Ectodermal cell (in vitro differentiated cells): ENCODE measurements at regions not wholly inside any gene's neighbourhood (a gene's known extent, or its start where the extent isn't known, plus 50 kb on each side); places are given as distances from the start of the nearest gene placed in this dataset.
"Not testable (repeated sequence)": the region's sequence is repeated elsewhere in the genome, so short reads cannot be mapped to it uniquely, and the experiment has no call there.

Experiments
- H3K27ac ChIP-seq: 2 replicates; pipeline ENCODE4 v1.7.0; 2013; ENCODE audit warnings: mild to moderate bottlenecking, low read depth, low read length; ENCODE audit not compliant: insufficient read depth, poor library complexity, severe bottlenecking
- H3K27me3 ChIP-seq: 2 replicates; pipeline ENCODE4 v1.7.0; 2013; ENCODE audit warnings: mild to moderate bottlenecking, low read length; ENCODE audit not compliant: insufficient read depth, control insufficient read depth, poor library complexity, severe bottlenecking
- H3K36me3 ChIP-seq: one replicate; pipeline ENCODE4 v1.7.0; 2013; ENCODE audit warnings: low read length; ENCODE audit not compliant: control insufficient read depth, insufficient read depth
- H3K4me1 ChIP-seq: one replicate; pipeline ENCODE4 v1.7.0; 2013; ENCODE audit warnings: low read length; ENCODE audit not compliant: control insufficient read depth, insufficient read depth
- H3K4me3 ChIP-seq: 2 replicates; pipeline ENCODE4 v1.7.0; 2013; ENCODE audit warnings: low read depth, low read length, control low read depth; ENCODE audit not compliant: insufficient read depth
- H3K9me3 ChIP-seq: 2 replicates; pipeline ENCODE4 v1.7.0; 2013; ENCODE audit warnings: mild to moderate bottlenecking, low read length, moderate library complexity; ENCODE audit not compliant: control insufficient read depth
- WGBS, 2 experiments: methylation state at CpG; one replicate each; pipeline ENCODE4 v1.1.7; 2013; ENCODE audit warnings: missing lambda C conversion rate in 2 of 2; 5-methylcytosine and 5-hydroxymethylcytosine counted together

DNA sequence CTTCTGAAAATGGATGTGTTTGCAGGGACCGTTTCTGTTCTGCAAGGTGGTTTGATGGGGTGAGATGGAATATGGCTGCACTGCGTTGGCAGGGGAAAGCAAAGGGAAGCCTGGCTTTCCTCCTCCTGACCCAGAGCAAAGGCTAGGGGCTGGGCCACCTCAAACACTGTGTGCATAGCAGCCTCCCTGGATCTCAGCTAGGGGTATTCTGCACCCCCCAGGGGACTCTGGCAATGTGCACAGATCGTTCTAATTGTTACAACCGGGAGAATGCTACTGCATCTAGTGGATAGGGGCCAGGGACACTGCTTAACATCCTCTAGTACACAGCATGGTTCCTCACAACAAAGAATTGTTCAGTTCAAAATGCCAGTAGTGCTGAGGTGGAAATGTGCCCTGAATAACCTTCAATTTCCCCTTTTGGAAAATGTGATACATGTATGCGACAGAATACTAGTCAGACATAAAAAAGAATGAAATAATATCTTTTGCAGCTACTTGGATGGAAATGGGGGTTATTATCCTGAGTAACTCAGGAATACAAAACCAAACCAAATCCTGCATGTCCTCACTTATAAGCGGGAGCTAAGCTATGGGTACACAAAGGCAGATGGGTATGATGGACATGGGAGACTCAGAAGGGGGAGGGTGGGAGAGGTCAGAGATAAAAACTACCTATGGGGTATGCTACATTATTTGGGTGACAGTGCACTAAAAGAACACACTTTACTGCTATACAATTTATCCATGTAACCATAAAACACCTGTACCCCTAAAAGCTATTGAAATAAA, 671.2 kb downstream of the UQCRFS1 start:
- 86 to 93% methylated on average over 6 of the region's 6 CpGs for WGBS, 2 experiments
- Histone ChIP-seq H3K4me1 (no peaks in the 10 kb centered on the region), H3K4me3 (no peak overlapping the region), H3K27me3 (no peaks in the 10 kb centered on the region), H3K9me3 (peaks cover 5% of the 10 kb centered on the region), H3K27ac (no peak overlapping the region), H3K36me3 (no peaks in the 10 kb centered on the region)

DNA sequence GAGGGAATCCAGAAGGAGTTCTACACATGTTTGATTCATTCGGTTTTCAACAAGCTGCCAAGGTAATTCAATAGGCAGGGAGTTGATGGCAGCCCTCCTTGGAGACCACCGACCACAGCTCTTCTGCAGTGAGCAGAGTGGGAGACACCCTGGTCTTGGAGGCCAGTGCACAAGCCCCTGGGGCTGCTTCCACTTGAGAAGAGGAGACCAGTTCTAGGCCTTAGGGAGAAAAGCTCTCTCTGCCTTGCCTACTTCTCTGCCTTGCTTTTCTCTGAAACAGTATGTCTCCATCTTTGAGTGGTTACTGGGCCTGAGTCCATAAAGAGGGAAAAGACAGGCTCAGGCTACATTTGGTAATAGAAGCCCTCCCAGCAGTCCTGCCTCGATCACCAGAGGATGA, 671.9 kb downstream of the UQCRFS1 start:
- no peaks in the 10 kb centered on the region for H3K27me3 ChIP-seq
- no peaks in the 10 kb centered on the region for H3K4me1 ChIP-seq
- peaks cover 5% of the 10 kb centered on the region for H3K9me3 ChIP-seq
- H3K36me3 ChIP-seq = no peaks in the 10 kb centered on the region
- H3K27ac ChIP-seq = no peak overlapping the region
- 94 to 96% methylated on average over 3 of the region's 3 CpGs for WGBS, 2 experiments
- H3K4me3 ChIP-seq = no peak overlapping the region

DNA sequence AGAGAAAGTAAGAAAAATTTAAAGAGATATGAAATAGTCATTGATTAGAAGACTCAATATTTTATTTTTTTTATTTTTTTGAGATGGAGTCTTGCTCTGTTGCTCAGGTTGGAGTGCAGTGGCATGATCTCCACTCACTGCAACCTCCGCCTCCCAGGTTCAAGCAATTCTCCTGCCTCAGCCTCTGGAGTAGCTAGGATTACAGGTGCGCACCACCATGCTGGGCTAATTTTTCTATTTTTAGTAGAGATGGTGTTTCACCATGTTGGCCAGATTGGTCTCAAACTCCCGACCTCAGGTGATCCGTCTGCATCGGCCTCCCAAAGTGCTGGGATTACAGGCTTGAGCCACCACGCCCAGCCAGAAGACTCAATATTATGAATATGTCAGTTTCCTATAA, 672.6 kb downstream of the UQCRFS1 start:
- not testable (repeated sequence) for H3K4me3 ChIP-seq, H3K27me3 ChIP-seq, H3K36me3 ChIP-seq, H3K27ac ChIP-seq, H3K9me3 ChIP-seq, H3K4me1 ChIP-seq
- 75 to 89% methylated on average over 5 to 6 of the region's 6 CpGs for WGBS, 2 experiments

DNA sequence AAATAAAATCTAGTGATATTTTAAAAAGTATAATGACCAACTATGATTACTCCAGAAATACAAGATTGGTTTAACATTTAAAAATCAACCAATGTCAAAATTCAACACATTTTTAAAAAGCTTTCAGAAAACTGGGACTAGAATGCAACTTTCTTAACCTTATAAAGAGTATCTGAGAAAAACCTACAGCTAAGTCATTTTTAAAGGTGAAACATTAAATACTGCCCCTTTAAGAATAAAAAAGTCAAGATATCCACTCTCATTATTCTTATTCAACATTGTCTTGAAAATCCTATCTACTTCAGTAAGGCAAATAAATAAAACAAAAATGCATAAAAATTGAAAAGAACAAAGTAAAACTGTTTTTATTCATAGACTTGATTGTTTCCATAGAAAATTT, 673.2 kb downstream of the UQCRFS1 start:
- no peak overlapping the region for H3K4me3 ChIP-seq
- H3K27me3 ChIP-seq = no peaks in the 10 kb centered on the region
- H3K9me3 ChIP-seq = peaks cover 5% of the 10 kb centered on the region
- H3K36me3 ChIP-seq = no peaks in the 10 kb centered on the region
- no peak overlapping the region for H3K27ac ChIP-seq
- no peaks in the 10 kb centered on the region for H3K4me1 ChIP-seq

DNA sequence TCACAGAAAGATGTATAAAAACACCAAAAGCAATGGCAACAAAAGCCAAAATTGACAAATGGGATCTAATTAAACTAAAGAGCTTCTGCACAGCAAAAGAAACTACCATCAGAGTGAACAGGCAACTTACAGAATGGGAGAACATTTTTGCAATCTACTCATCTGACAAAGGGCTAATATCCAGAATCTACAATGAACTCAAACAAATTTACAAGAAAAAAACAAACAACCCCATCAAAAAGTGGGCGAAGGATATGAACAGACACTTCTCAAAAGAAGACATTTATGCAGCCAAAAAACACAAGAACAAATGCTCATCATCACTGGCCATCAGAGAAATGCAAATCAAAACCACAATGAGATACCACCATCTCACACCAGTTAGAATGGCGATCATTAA, 674.4 kb downstream of the UQCRFS1 start:
- H3K4me1 ChIP-seq, H3K27ac ChIP-seq, H3K4me3 ChIP-seq, H3K36me3 ChIP-seq, H3K27me3 ChIP-seq, H3K9me3 ChIP-seq: not testable (repeated sequence)
- no CpG with 5 or more reads among the region's 2 CpGs for WGBS, 2 experiments

DNA sequence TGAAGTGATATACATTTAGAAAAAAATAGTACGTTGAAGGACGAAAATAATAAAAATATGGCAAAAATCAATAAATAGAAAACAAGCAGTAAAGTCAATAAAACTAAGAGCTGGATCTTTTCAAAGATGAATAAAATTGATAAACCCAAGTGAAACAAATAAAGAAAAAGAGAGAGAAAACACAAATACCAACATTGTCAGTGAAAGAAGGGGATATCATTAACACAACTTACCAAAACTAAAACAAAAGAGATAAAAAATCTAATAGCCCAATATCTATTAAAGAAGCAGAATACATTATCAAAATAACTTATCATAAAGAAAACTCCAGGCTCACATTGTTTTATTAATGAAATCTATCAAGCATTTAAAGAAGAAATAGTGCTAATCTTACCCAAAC, 675.1 kb downstream of the UQCRFS1 start:
- WGBS, 2 experiments = no CpG with 5 or more reads among the region's 2 CpGs
- no peak overlapping the region for H3K4me3 ChIP-seq
- no peaks in the 10 kb centered on the region for H3K36me3 ChIP-seq
- no peak overlapping the region for H3K27ac ChIP-seq
- H3K4me1 ChIP-seq = no peaks in the 10 kb centered on the region
- no peaks in the 10 kb centered on the region for H3K27me3 ChIP-seq
- peaks cover 5% of the 10 kb centered on the region for H3K9me3 ChIP-seq

DNA sequence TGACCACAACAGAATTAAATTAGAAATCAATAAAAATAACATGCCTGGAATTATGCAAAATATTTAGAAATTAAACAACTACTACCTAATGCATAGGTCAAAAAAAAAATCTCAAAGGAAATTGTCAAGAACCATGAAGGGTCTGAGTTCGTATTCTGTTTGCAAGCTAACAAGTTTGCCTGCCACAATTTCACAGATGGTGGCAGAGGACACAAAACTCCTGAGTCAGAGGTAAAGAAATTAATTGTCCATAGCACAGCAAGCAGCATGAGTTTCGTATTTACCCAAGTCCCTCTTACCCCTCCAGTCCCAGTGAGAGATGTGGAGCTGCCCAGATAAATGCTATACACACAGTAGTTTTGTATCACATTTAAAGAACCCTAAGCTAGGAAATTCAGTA, 675.9 kb downstream of the UQCRFS1 start:
- Histone ChIP-seq H3K36me3 (no peaks in the 10 kb centered on the region), H3K27ac (no peak overlapping the region), H3K4me1 (no peaks in the 10 kb centered on the region), H3K27me3 (no peaks in the 10 kb centered on the region), H3K4me3 (no peak overlapping the region), H3K9me3 (peaks cover 5% of the 10 kb centered on the region)
- WGBS, 2 experiments = 87 to 98% methylated on average over 2 of the region's 2 CpGs

DNA sequence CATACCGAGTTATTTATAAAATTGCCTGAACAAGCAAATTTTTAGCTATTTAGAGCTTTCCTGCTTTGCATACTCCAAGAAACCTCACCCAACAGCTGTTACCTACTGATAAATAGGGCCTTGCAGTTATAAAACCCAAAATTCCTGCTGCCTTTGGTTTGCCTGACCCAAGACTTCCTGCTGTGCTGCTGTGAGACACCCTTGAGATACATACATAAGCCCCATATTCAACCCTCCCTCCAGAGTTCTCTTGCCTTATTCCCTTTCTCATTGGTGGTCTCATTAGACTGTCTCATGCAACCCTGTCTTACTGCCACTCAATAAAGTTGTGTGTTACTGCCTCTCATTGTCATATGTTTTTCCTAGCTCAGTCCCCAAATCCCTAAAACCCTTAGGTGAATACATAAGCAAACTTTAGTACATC, 677.6 kb downstream of the UQCRFS1 start:
- no peak overlapping the region for H3K4me3 ChIP-seq
- H3K9me3 ChIP-seq = peaks cover 5% of the 10 kb centered on the region
- 93 to 100% methylated on average over 1 of the region's 1 CpG for WGBS, 2 experiments
- H3K4me1 ChIP-seq = no peaks in the 10 kb centered on the region
- no peaks in the 10 kb centered on the region for H3K27me3 ChIP-seq
- H3K36me3 ChIP-seq = no peaks in the 10 kb centered on the region
- no peak overlapping the region for H3K27ac ChIP-seq

DNA sequence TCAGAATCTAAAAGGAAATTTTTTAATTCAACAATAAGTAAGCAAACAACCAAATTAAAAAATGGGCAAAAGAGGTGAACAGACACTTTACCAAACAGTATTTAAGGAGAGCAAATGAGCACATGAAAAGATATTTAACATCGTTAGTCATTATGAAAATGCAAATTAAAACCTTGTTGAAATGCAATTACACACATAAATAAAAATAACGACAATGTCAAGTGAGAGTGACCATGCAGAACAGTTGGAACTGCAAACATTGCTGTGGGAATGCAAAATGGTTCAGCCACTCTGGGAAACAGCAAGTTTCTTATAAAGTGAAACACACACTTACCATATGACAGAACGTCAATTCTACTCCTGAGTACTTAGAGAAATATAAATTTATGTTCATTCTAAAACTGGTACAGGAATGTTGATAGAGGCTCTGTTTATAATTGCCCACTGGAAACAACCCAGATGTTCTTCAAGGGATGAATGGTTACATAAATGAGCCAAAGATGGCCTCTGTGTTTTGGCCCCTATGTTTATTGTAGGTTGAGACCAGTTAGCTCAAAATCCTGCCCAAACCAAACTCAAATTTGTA, 678.1 kb downstream of the UQCRFS1 start:
- Histone ChIP-seq H3K36me3 (no peaks in the 10 kb centered on the region), H3K27me3 (no peaks in the 10 kb centered on the region), H3K27ac (no peak overlapping the region), H3K4me3 (no peak overlapping the region), H3K4me1 (no peaks in the 10 kb centered on the region), H3K9me3 (peaks cover 5% of the 10 kb centered on the region)
- 98 to 100% methylated on average over 2 to 3 of the region's 3 CpGs for WGBS, 2 experiments

DNA sequence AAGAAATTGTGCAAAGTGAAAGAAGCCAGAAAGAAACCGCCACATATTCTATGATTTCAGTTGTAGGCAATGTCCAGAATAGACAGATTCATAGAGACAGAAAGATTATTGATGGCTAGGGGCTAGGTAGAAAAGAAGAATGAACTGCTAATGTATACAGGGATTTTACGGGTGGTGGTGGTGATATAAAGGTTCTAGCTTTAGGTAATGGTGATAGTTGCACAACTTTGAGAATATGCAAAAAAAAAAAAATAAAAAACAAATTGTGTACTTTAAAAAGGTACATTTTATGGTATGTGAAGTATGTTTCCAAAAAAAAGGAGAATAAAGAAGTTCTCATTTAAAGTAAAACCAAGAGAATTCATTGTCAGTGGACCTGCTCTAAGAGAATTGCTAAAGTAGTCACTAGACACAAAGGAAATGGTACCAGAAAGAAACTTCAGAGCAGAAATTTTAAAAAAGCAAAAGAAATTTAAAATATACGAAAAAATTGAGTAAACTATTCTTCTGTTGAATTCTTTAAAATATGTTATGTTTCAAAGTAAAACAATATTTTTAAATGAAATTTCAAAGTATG, 680.1 kb downstream of the UQCRFS1 start:
- H3K9me3 ChIP-seq = peaks cover 5% of the 10 kb centered on the region
- 87 to 88% methylated on average over 2 of the region's 3 CpGs for WGBS, 2 experiments
- H3K36me3 ChIP-seq = no peaks in the 10 kb centered on the region
- H3K27ac ChIP-seq = no peak overlapping the region
- no peak overlapping the region for H3K4me3 ChIP-seq
- H3K4me1 ChIP-seq = no peaks in the 10 kb centered on the region
- no peaks in the 10 kb centered on the region for H3K27me3 ChIP-seq
